NCI-H2227 (cell line): ENCODE measurements at regions not wholly inside any gene's neighbourhood (a gene's known extent, or its start where the extent isn't known, plus 50 kb on each side); places are given as distances from the start of the nearest gene placed in this dataset.

ENCODE experiments used
- DNase-seq: peaks from one replicate; lab custom pipeline; 2025; ENCODE audit not compliant: unreplicated experiment; lab: John Stamatoyannopoulos, UW

- DNase-seq: no peak
These were observed 346.1 kb upstream of the SMIM21 start for GRCh38 chr18:75773618-75774017.

DNA sequence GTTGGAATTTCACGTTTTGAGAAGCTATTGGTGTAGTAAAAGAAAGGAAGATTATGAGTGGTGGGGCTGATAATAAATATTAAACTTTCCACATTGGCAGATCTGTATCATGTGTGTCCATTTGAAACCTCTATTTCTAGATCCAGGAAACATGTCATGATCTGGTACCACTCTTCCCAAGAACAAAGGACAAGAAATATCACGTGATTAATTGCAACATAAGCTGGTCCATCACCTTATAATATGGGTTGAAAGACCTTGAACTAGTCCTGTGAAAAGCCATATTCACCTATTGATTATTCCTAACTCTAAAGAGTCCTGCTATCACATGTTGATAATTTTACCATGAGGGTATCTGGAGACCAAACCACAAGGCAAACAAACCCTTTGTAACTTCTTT, 335.3 kb upstream of the SMIM21 start:
- no peak for DNase-seq

DNA sequence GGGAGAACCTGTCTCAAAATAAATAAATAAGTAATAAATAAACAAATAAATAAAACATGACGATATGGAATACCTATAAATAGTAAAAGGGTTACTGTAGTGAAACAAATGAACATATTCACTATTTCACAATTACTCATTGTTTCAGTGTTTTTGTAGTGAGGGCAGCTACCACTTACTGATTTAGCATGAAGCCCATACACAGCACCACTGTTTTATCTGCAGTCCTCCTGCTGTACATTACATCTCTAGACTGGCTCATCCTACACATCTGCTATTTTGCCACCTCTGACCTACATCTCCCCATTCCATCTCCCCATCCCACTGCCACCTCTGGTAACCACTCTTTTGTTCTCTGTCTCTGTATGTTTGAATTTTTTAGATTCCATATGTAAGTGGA, 332.7 kb upstream of the SMIM21 start:
- DNase-seq: no peak

DNA sequence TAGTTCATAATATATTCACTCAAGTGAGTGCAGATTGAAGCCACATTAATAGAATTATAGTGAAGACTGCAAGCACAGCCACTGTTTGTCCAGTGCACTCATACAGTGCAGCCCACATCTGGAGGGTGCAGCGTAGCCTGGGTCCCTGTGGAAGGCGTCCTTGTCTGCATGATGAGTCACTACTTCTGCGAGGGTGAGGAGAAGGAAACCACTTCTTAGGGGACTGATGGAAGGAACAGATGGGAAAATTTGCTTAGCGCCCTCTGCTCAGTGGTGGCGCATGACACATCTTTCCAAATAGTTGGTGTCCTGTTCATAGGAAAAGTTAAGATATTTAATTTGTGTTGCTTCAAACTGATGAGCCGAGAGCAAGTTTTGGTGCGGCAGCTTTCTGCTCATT, 330.4 kb upstream of the SMIM21 start:
- no peak for DNase-seq

DNA sequence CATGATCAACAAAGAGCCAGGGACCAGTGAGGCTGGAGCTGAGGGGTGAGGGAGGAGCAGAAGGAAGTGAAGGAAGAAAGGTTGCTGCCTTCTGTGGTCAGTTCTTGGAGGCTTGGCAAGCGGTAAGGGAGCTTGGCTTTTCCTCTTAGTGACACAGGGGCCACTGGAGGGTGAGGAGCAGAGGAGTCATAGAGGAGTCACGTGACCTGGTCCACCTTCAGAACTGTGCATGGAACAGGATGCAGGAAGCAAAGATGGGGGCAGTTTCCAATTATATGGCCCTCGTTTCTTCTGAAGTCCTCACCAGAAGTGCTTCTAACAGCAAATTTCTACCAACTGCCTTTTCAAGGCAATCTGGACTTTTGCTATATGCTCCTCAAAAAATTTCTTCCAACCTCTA, 326.9 kb upstream of the SMIM21 start:
- no peak for DNase-seq

DNA sequence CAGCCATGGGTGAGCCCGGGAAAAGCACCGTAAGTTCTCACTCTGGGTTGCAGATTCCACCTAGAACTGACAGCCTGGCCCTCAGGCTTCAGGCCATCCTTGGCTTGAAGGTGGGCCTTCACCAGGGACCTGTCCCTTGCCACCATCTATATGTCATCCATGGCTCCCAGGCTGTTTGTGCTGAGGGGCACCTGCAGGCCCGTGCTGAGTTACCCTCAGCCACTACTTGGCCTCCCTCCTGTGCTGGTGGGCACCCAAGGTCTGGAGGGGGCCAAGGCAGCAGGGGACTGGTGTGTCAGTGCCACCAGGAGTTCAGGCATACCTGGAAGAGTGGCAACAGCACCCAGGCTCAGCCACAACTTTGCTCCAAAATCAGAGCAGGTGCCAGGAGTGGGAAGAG, 326.2 kb upstream of the SMIM21 start:
- DNase-seq: no peak

- DNase-seq: no peak
These were observed 325.3 kb upstream of the SMIM21 start for GRCh38 chr18:75752740-75753263.

GRCh38 chr18:75745147-75745546, 317.6 kb upstream of the SMIM21 start:
- DNase-seq: no peak

DNA sequence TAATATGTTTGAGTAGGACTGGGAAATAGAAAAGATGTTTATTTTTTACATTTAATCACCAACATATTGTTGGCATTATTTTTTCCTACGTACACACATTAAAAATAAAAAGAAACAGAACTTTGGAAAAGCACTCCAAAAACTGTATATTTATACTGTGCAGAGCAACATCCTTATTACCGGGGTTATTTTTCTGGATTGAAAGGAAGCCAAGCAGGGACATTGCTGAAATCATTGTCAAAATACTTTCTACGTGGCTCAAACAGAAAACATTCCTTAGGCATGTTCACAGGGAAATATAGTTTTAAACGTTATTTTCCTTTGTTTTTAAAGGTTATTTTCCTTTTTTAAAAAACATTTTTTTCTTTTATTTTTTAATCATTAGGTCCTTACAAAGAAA, 315.0 kb upstream of the SMIM21 start:
- no peak for DNase-seq

- no peak for DNase-seq
These were observed 312.2 kb upstream of the SMIM21 start for GRCh38 chr18:75739682-75740081.

GRCh38 chr18:75735291-75735690, 307.8 kb upstream of the SMIM21 start:
- DNase-seq: no peak

GRCh38 chr18:75730249-75730648, 302.7 kb upstream of the SMIM21 start:
- no peak for DNase-seq

DNA sequence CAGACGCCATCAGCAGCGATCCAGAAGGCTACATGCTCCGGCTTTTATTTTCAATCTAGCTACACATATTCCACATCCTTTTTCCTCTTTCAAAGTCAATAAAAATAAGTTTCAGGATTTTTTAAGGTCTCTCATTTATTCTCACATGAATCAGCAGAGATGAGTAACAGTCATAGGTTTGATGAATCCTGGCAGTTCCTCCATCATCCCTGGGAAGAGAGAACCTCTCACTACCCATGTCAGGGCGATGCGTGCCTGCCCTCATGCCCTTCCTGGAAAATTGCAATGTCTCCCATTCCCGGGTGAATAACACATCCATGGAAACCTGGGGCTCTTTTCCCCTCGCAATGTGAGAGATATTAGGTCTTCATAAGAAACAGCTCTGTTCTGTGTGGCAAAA, 301.1 kb upstream of the SMIM21 start:
- DNase-seq: no peak

DNA sequence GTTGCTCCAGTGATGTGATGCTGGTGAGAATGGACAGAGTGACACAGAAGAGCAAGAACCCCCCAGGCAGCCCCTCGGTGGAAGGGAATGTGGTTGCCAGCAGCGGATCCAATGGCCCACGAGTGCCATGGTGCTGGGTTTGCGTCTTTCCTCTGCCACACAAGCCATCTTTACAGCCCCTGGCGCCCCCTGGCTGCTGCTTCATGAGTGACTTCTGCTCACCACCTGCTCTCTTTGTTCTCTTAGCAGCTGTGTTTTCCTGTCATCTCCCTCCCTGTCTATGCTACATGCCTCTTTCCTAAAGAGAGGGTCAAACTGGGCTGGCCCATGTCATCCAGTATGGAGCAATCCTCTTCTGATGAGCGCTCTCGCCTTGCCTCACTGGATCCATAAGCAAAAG, 300.0 kb upstream of the SMIM21 start:
- DNase-seq: peak; percentile 51

GRCh38 chr18:75723521-75724340, 296.2 kb upstream of the SMIM21 start:
- DNase-seq: no peak

- no peak for DNase-seq
These were observed 287.3 kb upstream of the SMIM21 start for GRCh38 chr18:75714766-75715165.

DNA sequence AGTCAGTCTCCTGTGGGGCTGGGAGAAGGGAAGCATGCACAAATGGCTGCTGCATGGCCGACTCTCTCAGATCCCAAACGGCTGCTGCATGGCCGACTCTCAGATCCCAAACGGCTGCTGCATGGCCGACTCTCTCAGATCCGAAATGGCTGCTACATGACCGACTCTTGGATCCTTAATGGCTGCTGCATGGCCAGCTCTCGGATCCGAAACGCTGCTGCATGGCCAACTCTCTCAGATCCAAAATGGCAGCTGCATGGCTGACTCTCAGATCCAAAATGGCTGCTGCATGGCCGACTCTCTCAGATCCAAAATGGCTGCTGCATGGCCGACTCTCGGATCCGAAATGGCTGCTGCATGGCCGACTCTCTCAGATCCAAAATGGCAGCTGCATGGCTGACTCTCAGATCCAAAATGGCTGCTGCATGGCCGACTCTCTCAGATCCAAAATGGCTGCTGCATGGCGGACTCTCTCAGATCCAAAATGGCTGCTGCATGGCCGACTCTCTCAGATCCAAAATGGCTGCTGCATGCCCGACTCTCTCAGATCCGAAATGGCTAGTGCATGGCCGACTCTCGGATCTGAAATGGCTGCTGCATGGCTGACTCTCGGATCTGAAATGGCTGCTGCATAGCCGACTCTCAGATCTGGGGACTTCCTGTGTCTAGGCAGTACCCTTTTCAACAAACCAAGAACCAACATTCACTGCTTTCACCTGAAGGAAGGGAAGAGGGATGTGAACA, 284.8 kb upstream of the SMIM21 start:
- peak; percentile 33 for DNase-seq

- DNase-seq: no peak
These were observed 273.1 kb upstream of the SMIM21 start for GRCh38 chr18:75700561-75700960.

- no peak for DNase-seq
These were observed 271.4 kb upstream of the SMIM21 start for GRCh38 chr18:75698861-75699260.

GRCh38 chr18:75697493-75697892, 270.0 kb upstream of the SMIM21 start:
- no peak for DNase-seq

GRCh38 chr18:75696391-75696790, 268.9 kb upstream of the SMIM21 start:
- no peak for DNase-seq

DNA sequence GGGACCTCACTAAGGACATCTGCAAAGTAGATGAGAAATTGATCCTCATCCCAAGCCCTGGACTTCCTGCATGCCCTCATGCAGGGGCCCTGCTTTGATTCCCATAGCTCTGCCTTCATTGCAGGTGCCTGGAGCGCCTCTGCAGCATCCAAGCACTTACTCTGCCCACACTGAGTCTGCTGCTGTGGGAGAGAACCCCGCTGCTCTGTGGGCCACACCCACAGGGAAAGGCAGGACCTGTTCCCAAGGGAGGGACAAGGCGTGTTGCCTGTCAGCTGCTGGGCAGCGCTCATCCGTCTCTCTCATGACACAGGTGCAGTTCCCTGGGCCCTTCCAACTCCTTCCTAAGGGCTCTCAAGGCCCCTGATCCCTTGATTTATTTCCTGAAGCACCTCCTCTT, 266.8 kb upstream of the SMIM21 start:
- no peak for DNase-seq
